Activated CD4-positive, CD25-positive, alpha-beta regulatory T cell treated with anti-CD3 and anti-CD28 coated beads, Interleukin-2, amount 50 U/mL, for 16 hours (primary cell): ENCODE measurements at regions not wholly inside any gene's neighbourhood (a gene's known extent, or its start where the extent isn't known, plus 50 kb on each side); places are given as distances from the start of the nearest gene placed in this dataset.

Experiments
- DNase-seq: peaks from one replicate; pipeline ENCODE4 v3.0.0-alpha.2; 2020; ENCODE audit warnings: low read depth, low spot score

GRCh38 chr4:178556796-178557195 lies 1114.6 kb upstream of the AGA start:
- no peak for DNase-seq

- no peak for DNase-seq
Observed at GRCh38 chr4:178577933-178578332, 1135.7 kb upstream of the AGA start.

- DNase-seq, result no peak
Observed at GRCh38 chr4:178595500-178596138, 1153.4 kb upstream of the AGA start.

- no peak for DNase-seq
Observed at GRCh38 chr4:178598672-178599071, 1156.4 kb upstream of the AGA start.

GRCh38 chr4:178599521-178599920 lies 1157.3 kb upstream of the AGA start:
- no peak for DNase-seq

- no peak for DNase-seq
Observed at GRCh38 chr4:178602833-178603232, 1160.6 kb upstream of the AGA start.

- DNase-seq, result no peak
Observed at GRCh38 chr4:178611062-178611461, 1168.8 kb upstream of the AGA start.

- no peak for DNase-seq
Observed at GRCh38 chr4:178612733-178613132, 1170.5 kb upstream of the AGA start.

GRCh38 chr4:178632415-178632814 lies 1190.2 kb upstream of the AGA start:
- DNase-seq, result no peak

- DNase-seq, result no peak
Observed at GRCh38 chr4:178633263-178633662, 1191.0 kb upstream of the AGA start.

- no peak for DNase-seq
Observed at GRCh38 chr4:178664621-178665020, 1222.4 kb upstream of the AGA start.

- DNase-seq, result no peak
Observed at GRCh38 chr4:178665916-178666315, 1223.7 kb upstream of the AGA start.

GRCh38 chr4:178671766-178672165 lies 1229.5 kb upstream of the AGA start:
- DNase-seq, result no peak

- no peak for DNase-seq
Observed at GRCh38 chr4:178672512-178672911, 1230.3 kb upstream of the AGA start.

- no peak for DNase-seq
Observed at GRCh38 chr4:178681871-178682270, 1239.6 kb upstream of the AGA start.

- DNase-seq, result no peak
Observed at GRCh38 chr4:178689926-178690325, 1247.7 kb upstream of the AGA start.

- no peak for DNase-seq
Observed at GRCh38 chr4:178693816-178694215, 1251.6 kb upstream of the AGA start.

GRCh38 chr4:178696515-178696914 lies 1254.3 kb upstream of the AGA start:
- DNase-seq, result no peak

- DNase-seq, result no peak
Observed at GRCh38 chr4:178712486-178712885, 1270.2 kb upstream of the AGA start.

GRCh38 chr4:178738026-178738425 lies 1295.8 kb upstream of the AGA start:
- no peak for DNase-seq

- no peak for DNase-seq
Observed at GRCh38 chr4:178745203-178745602, 1303.0 kb upstream of the AGA start.

GRCh38 chr4:178752954-178753525 lies 1310.8 kb upstream of the AGA start:
- DNase-seq, result no peak

GRCh38 chr4:178778496-178778895 lies 1336.3 kb upstream of the AGA start:
- DNase-seq, result no peak

- no peak for DNase-seq
Observed at GRCh38 chr4:178781779-178782178, 1339.5 kb upstream of the AGA start.
